ENCODE measurements at regions not wholly inside any gene's neighbourhood (a gene's known extent, or its start where the extent isn't known, plus 50 kb on each side); places are given as distances from the start of the nearest gene placed in this dataset.
A peak's percentile ranks its signal among the peaks of the same experiment; 100 is the strongest.

- H3K4me1 ChIP-seq (ENCODE audit: insufficient read depth, low read length), result no peaks in the 10 kb centered on the region
- no peak for TF ChIP-seq CTCF (IDR thresholded peaks at IDR 0.05; ENCODE audit: extremely low read depth, low read depth, low read length)
- DNase-seq (ENCODE audit: insufficient read length, low spot score, missing footprints), result no peak
- no peaks in the 10 kb centered on the region for H3K36me3 ChIP-seq (ENCODE audit: insufficient read depth, low read length)
- no peaks in the 10 kb centered on the region for H3K79me2 ChIP-seq (ENCODE audit: insufficient read depth, low read length)
- no peak overlapping the region for H3K4me3 ChIP-seq (ENCODE audit: insufficient read depth, low read length)
- no peak overlapping the region for H2AFZ ChIP-seq (ENCODE audit: low read length)
- no peak overlapping the region for H3K4me2 ChIP-seq (ENCODE audit: insufficient read depth, low read length)
- no peaks in the 10 kb centered on the region for H3K9me3 ChIP-seq (ENCODE audit: low read depth, low read length)
- no peaks in the 10 kb centered on the region for H3K27me3 ChIP-seq (ENCODE audit: insufficient read depth, low read length)
- no peaks in the 10 kb centered on the region for H4K20me1 ChIP-seq (ENCODE audit: insufficient read depth, low read length)
- H3K27ac ChIP-seq (ENCODE audit: low read depth, low read length), result no peak overlapping the region
Measured at GRCh38 chr2:75920859-75921551, 210.3 kb upstream of the GCFC2 start.

GRCh38 chr2:75915851-75916634, 205.3 kb upstream of the GCFC2 start:
- Histone ChIP-seq H3K9me3 (ENCODE audit: low read depth, low read length) (no peaks in the 10 kb centered on the region), H3K79me2 (ENCODE audit: insufficient read depth, low read length) (no peaks in the 10 kb centered on the region), H3K4me2 (ENCODE audit: insufficient read depth, low read length) (no peak overlapping the region), H2AFZ (ENCODE audit: low read length) (no peak overlapping the region), H3K36me3 (ENCODE audit: insufficient read depth, low read length) (no peaks in the 10 kb centered on the region), H4K20me1 (ENCODE audit: insufficient read depth, low read length) (no peaks in the 10 kb centered on the region), H3K4me1 (ENCODE audit: insufficient read depth, low read length) (no peaks in the 10 kb centered on the region), H3K27me3 (ENCODE audit: insufficient read depth, low read length) (no peaks in the 10 kb centered on the region), H3K27ac (ENCODE audit: low read depth, low read length) (no peak overlapping the region), H3K4me3 (ENCODE audit: insufficient read depth, low read length) (no peak overlapping the region)
- no peak for TF ChIP-seq CTCF (IDR thresholded peaks at IDR 0.05; ENCODE audit: extremely low read depth, low read depth, low read length)
- DNase-seq (ENCODE audit: insufficient read length, low spot score, missing footprints), result no peak

- H3K4me3 ChIP-seq (ENCODE audit: insufficient read depth, low read length), result no peak overlapping the region
- H3K36me3 ChIP-seq (ENCODE audit: insufficient read depth, low read length), result no peaks in the 10 kb centered on the region
- peak; percentile 30 for DNase-seq (ENCODE audit: insufficient read length, low spot score, missing footprints)
- no peaks in the 10 kb centered on the region for H4K20me1 ChIP-seq (ENCODE audit: insufficient read depth, low read length)
- no peak for TF ChIP-seq CTCF (IDR thresholded peaks at IDR 0.05; ENCODE audit: extremely low read depth, low read depth, low read length)
- no peaks in the 10 kb centered on the region for H3K9me3 ChIP-seq (ENCODE audit: low read depth, low read length)
- no peaks in the 10 kb centered on the region for H3K4me1 ChIP-seq (ENCODE audit: insufficient read depth, low read length)
- no peak overlapping the region for H2AFZ ChIP-seq (ENCODE audit: low read length)
- H3K4me2 ChIP-seq (ENCODE audit: insufficient read depth, low read length), result no peak overlapping the region
- H3K79me2 ChIP-seq (ENCODE audit: insufficient read depth, low read length), result no peaks in the 10 kb centered on the region
- no peaks in the 10 kb centered on the region for H3K27me3 ChIP-seq (ENCODE audit: insufficient read depth, low read length)
- H3K27ac ChIP-seq (ENCODE audit: low read depth, low read length), result no peak overlapping the region
Measured at GRCh38 chr2:75896779-75897366, 186.2 kb upstream of the GCFC2 start.

GRCh38 chr2:75894170-75894569, 183.5 kb upstream of the GCFC2 start:
- Histone ChIP-seq H3K27me3 (ENCODE audit: insufficient read depth, low read length) (no peaks in the 10 kb centered on the region), H3K4me1 (ENCODE audit: insufficient read depth, low read length) (no peaks in the 10 kb centered on the region), H3K4me3 (ENCODE audit: insufficient read depth, low read length) (no peak overlapping the region), H3K9me3 (ENCODE audit: low read depth, low read length) (no peaks in the 10 kb centered on the region), H3K36me3 (ENCODE audit: insufficient read depth, low read length) (no peaks in the 10 kb centered on the region), H2AFZ (ENCODE audit: low read length) (no peak overlapping the region), H3K79me2 (ENCODE audit: insufficient read depth, low read length) (no peaks in the 10 kb centered on the region), H4K20me1 (ENCODE audit: insufficient read depth, low read length) (no peaks in the 10 kb centered on the region), H3K4me2 (ENCODE audit: insufficient read depth, low read length) (no peak overlapping the region), H3K27ac (ENCODE audit: low read depth, low read length) (no peak overlapping the region)
- TF ChIP-seq CTCF (IDR thresholded peaks at IDR 0.05; ENCODE audit: extremely low read depth, low read depth, low read length), result no peak
- DNase-seq (ENCODE audit: insufficient read length, low spot score, missing footprints), result no peak
